Stomach (tissue), 4 donors: ENCODE measurements at regions not wholly inside any gene's neighbourhood (a gene's known extent, or its start where the extent isn't known, plus 50 kb on each side); places are given as distances from the start of the nearest gene placed in this dataset.

Experiments used
- CTCF ChIP-seq, 7 experiments: fragments of 450-650 bp in 4 of 7; fragments of 200-600 bp in 3 of 7; sonication (generic) in 3 of 7; IDR thresholded peaks; one replicate each; pipeline ENCODE4 v1.5.1; 2016 to 2019; ENCODE audit warnings: antibody characterized with exemption in 7 of 7, control low read depth in 2 of 7, mild to moderate bottlenecking in 1 of 7
- POLR2AphosphoS5 ChIP-seq, 3 donors: sonication (generic); formaldehyde crosslinking; IDR thresholded peaks; one replicate each; pipeline ENCODE4 v1.6.1; 2016; ENCODE audit warnings: antibody characterized with exemption in 3 of 3

GRCh38 chr1:14183329-14183728 lies 415.2 kb upstream of the KAZN start:
- TF ChIP-seq CTCF (IDR thresholded peaks at IDR 0.05): no peak
- TF ChIP-seq POLR2AphosphoS5 (IDR thresholded peaks at IDR 0.05): no peak
